ENCODE measurements at regions not wholly inside any gene's neighbourhood (a gene's known extent, or its start where the extent isn't known, plus 50 kb on each side); places are given as distances from the start of the nearest gene placed in this dataset.

DNA sequence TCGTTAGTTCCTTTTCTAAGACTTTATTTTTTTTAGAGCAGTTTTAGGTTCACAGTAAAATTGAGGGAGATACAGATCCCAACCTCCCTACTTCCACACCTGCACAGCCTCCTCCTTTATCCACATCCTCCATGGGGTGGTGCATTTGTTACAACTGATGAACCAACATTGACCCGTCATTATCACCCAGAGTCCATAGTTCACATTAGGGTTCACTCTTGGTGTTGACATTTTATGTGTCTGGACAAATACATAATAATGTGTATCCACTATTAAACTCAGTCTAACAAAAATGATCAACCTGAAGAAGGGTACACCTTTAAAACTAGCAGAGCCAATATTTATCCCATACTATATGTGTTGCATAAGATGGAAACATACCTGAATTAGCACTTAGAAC lies 130.4 kb upstream of the CCDC28A start:
- no peak for ATAC-seq

DNA sequence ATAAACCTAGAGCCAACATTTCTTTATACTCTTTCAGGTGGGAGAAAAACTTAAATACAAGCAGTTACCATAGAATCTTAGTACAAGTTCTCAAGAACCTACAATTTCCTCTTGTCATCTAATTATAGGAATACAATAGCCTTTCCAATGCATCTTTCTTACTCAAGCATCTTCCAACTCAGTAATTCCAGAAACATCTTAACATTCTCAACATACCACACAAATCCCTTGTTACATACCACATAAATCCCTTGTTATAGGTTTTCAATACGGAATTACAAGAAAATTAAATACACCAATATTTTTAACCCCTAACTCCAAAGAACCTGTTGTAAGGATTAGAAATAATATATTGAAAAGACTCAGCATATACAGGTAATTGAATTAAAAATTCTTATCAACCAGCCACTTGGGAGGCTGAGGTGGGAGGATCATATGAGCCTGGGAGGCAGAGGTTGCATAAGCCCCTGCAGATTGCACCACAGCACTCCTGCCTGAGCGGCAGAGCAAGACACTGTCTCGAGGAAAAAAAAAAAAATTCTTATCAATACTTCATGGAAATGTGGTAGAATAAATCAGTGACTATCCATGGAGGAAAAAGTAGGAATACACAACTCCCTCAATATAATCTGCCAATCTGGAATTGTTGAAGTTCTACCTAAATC lies 127.5 kb upstream of the CCDC28A start:
- no peak for ATAC-seq
- TF ChIP-seq, protein P1, sequence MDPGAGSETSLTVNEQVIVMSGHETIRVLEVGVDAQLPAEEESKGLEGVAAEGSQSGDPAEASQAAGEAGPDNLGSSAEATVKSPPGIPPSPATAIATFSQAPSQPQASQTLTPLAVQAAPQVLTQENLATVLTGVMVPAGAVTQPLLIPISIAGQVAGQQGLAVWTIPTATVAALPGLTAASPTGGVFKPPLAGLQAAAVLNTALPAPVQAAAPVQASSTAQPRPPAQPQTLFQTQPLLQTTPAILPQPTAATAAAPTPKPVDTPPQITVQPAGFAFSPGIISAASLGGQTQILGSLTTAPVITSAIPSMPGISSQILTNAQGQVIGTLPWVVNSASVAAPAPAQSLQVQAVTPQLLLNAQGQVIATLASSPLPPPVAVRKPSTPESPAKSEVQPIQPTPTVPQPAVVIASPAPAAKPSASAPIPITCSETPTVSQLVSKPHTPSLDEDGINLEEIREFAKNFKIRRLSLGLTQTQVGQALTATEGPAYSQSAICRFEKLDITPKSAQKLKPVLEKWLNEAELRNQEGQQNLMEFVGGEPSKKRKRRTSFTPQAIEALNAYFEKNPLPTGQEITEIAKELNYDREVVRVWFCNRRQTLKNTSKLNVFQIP (CRISPR knock-in tag; IDR thresholded peaks at IDR 0.05; ENCODE audit: borderline replicate concordance, low read depth), result no peak
- TF ChIP-seq, protein P2, sequence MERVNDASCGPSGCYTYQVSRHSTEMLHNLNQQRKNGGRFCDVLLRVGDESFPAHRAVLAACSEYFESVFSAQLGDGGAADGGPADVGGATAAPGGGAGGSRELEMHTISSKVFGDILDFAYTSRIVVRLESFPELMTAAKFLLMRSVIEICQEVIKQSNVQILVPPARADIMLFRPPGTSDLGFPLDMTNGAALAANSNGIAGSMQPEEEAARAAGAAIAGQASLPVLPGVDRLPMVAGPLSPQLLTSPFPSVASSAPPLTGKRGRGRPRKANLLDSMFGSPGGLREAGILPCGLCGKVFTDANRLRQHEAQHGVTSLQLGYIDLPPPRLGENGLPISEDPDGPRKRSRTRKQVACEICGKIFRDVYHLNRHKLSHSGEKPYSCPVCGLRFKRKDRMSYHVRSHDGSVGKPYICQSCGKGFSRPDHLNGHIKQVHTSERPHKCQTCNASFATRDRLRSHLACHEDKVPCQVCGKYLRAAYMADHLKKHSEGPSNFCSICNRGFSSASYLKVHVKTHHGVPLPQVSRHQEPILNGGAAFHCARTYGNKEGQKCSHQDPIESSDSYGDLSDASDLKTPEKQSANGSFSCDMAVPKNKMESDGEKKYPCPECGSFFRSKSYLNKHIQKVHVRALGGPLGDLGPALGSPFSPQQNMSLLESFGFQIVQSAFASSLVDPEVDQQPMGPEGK (CRISPR knock-in tag; IDR thresholded peaks at IDR 0.05; ENCODE audit: borderline replicate concordance), result no peak
- TF ChIP-seq PPARA (CRISPR knock-in tag; IDR thresholded peaks at IDR 0.05; ENCODE audit: borderline replicate concordance), result no peak
- TF ChIP-seq ZC3H10 (CRISPR knock-in tag; IDR thresholded peaks at IDR 0.05), result no peak
- no peak for TF ChIP-seq TOX (CRISPR knock-in tag; IDR thresholded peaks at IDR 0.05; ENCODE audit: borderline replicate concordance)
- no peak for TF ChIP-seq ZNF8 (CRISPR knock-in tag; IDR thresholded peaks at IDR 0.05)
- no peak for TF ChIP-seq ZFP3 (CRISPR knock-in tag; IDR thresholded peaks at IDR 0.05)
- TF ChIP-seq, protein P3, sequence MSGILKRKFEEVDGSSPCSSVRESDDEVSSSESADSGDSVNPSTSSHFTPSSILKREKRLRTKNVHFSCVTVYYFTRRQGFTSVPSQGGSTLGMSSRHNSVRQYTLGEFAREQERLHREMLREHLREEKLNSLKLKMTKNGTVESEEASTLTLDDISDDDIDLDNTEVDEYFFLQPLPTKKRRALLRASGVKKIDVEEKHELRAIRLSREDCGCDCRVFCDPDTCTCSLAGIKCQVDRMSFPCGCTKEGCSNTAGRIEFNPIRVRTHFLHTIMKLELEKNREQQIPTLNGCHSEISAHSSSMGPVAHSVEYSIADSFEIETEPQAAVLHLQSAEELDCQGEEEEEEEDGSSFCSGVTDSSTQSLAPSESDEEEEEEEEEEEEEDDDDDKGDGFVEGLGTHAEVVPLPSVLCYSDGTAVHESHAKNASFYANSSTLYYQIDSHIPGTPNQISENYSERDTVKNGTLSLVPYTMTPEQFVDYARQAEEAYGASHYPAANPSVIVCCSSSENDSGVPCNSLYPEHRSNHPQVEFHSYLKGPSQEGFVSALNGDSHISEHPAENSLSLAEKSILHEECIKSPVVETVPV (CRISPR knock-in tag; IDR thresholded peaks at IDR 0.05), result no peak
- TF ChIP-seq, protein P4, sequence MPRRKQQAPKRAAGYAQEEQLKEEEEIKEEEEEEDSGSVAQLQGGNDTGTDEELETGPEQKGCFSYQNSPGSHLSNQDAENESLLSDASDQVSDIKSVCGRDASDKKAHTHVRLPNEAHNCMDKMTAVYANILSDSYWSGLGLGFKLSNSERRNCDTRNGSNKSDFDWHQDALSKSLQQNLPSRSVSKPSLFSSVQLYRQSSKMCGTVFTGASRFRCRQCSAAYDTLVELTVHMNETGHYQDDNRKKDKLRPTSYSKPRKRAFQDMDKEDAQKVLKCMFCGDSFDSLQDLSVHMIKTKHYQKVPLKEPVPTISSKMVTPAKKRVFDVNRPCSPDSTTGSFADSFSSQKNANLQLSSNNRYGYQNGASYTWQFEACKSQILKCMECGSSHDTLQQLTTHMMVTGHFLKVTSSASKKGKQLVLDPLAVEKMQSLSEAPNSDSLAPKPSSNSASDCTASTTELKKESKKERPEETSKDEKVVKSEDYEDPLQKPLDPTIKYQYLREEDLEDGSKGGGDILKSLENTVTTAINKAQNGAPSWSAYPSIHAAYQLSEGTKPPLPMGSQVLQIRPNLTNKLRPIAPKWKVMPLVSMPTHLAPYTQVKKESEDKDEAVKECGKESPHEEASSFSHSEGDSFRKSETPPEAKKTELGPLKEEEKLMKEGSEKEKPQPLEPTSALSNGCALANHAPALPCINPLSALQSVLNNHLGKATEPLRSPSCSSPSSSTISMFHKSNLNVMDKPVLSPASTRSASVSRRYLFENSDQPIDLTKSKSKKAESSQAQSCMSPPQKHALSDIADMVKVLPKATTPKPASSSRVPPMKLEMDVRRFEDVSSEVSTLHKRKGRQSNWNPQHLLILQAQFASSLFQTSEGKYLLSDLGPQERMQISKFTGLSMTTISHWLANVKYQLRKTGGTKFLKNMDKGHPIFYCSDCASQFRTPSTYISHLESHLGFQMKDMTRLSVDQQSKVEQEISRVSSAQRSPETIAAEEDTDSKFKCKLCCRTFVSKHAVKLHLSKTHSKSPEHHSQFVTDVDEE (CRISPR knock-in tag; IDR thresholded peaks at IDR 0.05), result no peak
- no peak for TF ChIP-seq CSDC2 (CRISPR knock-in tag; IDR thresholded peaks at IDR 0.05)
- no peak for TF ChIP-seq RARB (CRISPR knock-in tag; IDR thresholded peaks at IDR 0.05)
- TF ChIP-seq GLIS3 (CRISPR knock-in tag; IDR thresholded peaks at IDR 0.05), result no peak
- no peak for TF ChIP-seq ZFP30 (CRISPR knock-in tag; IDR thresholded peaks at IDR 0.05)

More for the DNA sequence above, 130.4 kb upstream of the CCDC28A start:
- TF ChIP-seq ZC3H10 (CRISPR knock-in tag; IDR thresholded peaks at IDR 0.05), result no peak
- TF ChIP-seq TCF4 (CRISPR knock-in tag; IDR thresholded peaks at IDR 0.05; ENCODE audit: borderline replicate concordance), result no peak
- no peak for TF ChIP-seq TOX (CRISPR knock-in tag; IDR thresholded peaks at IDR 0.05; ENCODE audit: borderline replicate concordance)
- no peak for TF ChIP-seq SNAI2 (CRISPR knock-in tag; IDR thresholded peaks at IDR 0.05)
- TF ChIP-seq, protein P1 (CRISPR knock-in tag; IDR thresholded peaks at IDR 0.05; ENCODE audit: borderline replicate concordance, low read depth), result no peak
- TF ChIP-seq, protein P3 (CRISPR knock-in tag; IDR thresholded peaks at IDR 0.05), result no peak

DNA sequence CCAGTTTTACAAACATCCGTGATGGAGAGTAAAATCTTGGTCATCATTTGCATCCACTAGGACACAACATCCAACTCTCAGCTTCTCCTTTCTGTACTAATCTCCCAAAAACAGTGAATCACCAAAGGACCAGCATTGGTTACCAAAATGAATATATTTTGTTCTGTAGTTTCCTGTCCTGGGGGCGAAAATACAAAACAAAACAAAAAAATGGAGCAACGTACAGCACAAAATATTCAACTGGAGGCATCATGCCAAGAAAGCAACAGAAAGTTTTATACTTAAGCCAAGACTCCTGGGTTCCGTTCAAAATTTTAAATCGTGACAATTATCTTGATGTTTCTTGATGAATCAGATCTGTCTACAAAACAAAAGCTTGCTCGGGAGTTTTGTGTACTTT lies 126.6 kb upstream of the CCDC28A start:
- TF ChIP-seq, protein P1 (CRISPR knock-in tag; IDR thresholded peaks at IDR 0.05; ENCODE audit: borderline replicate concordance, low read depth), result no peak
- TF ChIP-seq, protein P5, sequence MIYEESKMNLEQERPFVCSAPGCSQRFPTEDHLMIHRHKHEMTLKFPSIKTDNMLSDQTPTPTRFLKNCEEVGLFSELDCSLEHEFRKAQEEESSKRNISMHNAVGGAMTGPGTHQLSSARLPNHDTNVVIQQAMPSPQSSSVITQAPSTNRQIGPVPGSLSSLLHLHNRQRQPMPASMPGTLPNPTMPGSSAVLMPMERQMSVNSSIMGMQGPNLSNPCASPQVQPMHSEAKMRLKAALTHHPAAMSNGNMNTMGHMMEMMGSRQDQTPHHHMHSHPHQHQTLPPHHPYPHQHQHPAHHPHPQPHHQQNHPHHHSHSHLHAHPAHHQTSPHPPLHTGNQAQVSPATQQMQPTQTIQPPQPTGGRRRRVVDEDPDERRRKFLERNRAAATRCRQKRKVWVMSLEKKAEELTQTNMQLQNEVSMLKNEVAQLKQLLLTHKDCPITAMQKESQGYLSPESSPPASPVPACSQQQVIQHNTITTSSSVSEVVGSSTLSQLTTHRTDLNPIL (CRISPR knock-in tag; IDR thresholded peaks at IDR 0.05; ENCODE audit: low read depth), result no peak
- no peak for TF ChIP-seq PPARA (CRISPR knock-in tag; IDR thresholded peaks at IDR 0.05; ENCODE audit: borderline replicate concordance)
- TF ChIP-seq ZFP3 (CRISPR knock-in tag; IDR thresholded peaks at IDR 0.05), result no peak
- no peak for ATAC-seq
